CD4-positive, alpha-beta T cell treated with Interleukin-4 for 1 hour (primary cell): ENCODE measurements at regions not wholly inside any gene's neighbourhood (a gene's known extent, or its start where the extent isn't known, plus 50 kb on each side); places are given as distances from the start of the nearest gene placed in this dataset.

Source experiments
- DNase-seq, 2 donors: peaks; one replicate each; pipeline ENCODE4 v3.0.0-alpha.2; 2020 to 2022

GRCh38 chr17:59451706-59452105 lies 113.7 kb upstream of the DHX40 start:
- no peak for DNase-seq

GRCh38 chr17:59454633-59455105 lies 110.7 kb upstream of the DHX40 start:
- no peak for DNase-seq

- no peak for DNase-seq
Observed at GRCh38 chr17:59456428-59456827, 109.0 kb upstream of the DHX40 start.

- no peak for DNase-seq
Observed at GRCh38 chr17:59456923-59457615, 108.3 kb upstream of the DHX40 start.

GRCh38 chr17:59462385-59462784 lies 103.0 kb upstream of the DHX40 start:
- no peak for DNase-seq

GRCh38 chr17:59464246-59464645 lies 101.2 kb upstream of the DHX40 start:
- DNase-seq = no peak

- no peak for DNase-seq
Observed at GRCh38 chr17:59465949-59466307, 99.5 kb upstream of the DHX40 start.

GRCh38 chr17:59466946-59467801 lies 98.2 kb upstream of the DHX40 start:
- no peak for DNase-seq

- DNase-seq = no peak
Observed at GRCh38 chr17:59469786-59470485, 95.5 kb upstream of the DHX40 start.

GRCh38 chr17:59470624-59471297 lies 94.6 kb upstream of the DHX40 start:
- DNase-seq = no peak

- no peak for DNase-seq
Observed at GRCh38 chr17:59476413-59476812, 89.0 kb upstream of the DHX40 start.

GRCh38 chr17:59479141-59479540 lies 86.3 kb upstream of the DHX40 start:
- no peak for DNase-seq

GRCh38 chr17:59483860-59484259 lies 81.5 kb upstream of the DHX40 start:
- no peak for DNase-seq

GRCh38 chr17:59485015-59485414 lies 80.4 kb upstream of the DHX40 start:
- no peak for DNase-seq

- no peak for DNase-seq
Observed at GRCh38 chr17:59485946-59486345, 79.5 kb upstream of the DHX40 start.

- DNase-seq = no peak
Observed at GRCh38 chr17:59487161-59487873, 78.1 kb upstream of the DHX40 start.

GRCh38 chr17:59488805-59489204 lies 76.6 kb upstream of the DHX40 start:
- DNase-seq = no peak

GRCh38 chr17:59490216-59490615 lies 75.2 kb upstream of the DHX40 start:
- no peak for DNase-seq

- no peak for DNase-seq
Observed at GRCh38 chr17:59491353-59492090, 73.9 kb upstream of the DHX40 start.

GRCh38 chr17:59492091-59492451 lies 73.3 kb upstream of the DHX40 start:
- no peak for DNase-seq

- DNase-seq = no peak
Observed at GRCh38 chr17:59493867-59494266, 71.5 kb upstream of the DHX40 start.
